IMR-90 (cell line): ENCODE measurements at regions not wholly inside any gene's neighbourhood (a gene's known extent, or its start where the extent isn't known, plus 50 kb on each side); places are given as distances from the start of the nearest gene placed in this dataset.

Experiments used
- ATAC-seq: fragments of 200-7000 bp; cut with Tn5 transposase; 2 replicates; pipeline ENCODE4 v1.9.1; 2020; ENCODE audit warnings: low read depth, mild to moderate bottlenecking, moderate library complexity
- BruUV-seq: library from RNA; stranded (reverse); fragments of 400-500 nt; replicated peaks from 2 replicates; lab custom pipeline; 2021; lab: Mats Ljungman, UMichigan
- CTCF ChIA-PET: fragments of 300-600 bp; formaldehyde crosslinking; extraction: SDS; loops from one replicate; lab custom pipeline; 2021; ENCODE audit warnings: antibody characterized with exemption; lab: Yijun Ruan, JAX
- POLR2A ChIA-PET: fragments of 300-600 bp; sonication (Branson Sonifier 250); formaldehyde crosslinking; loops from one replicate; lab custom pipeline; 2022; ENCODE audit warnings: antibody characterized with exemption; ENCODE audit not compliant: unreplicated experiment; lab: Charles Lee
- DNase-seq: peaks from one replicate; pipeline ENCODE4 v3.0.0; 2013
- H2AFZ ChIP-seq: replicated peaks from 2 replicates; pipeline ENCODE3; 2013; ENCODE audit warnings: low read length, mild to moderate bottlenecking; ENCODE audit not compliant: poor library complexity
- H2AK5ac ChIP-seq: 2 replicates; pipeline ENCODE4 v1.6.1; 2013; ENCODE audit warnings: low read depth, low read length, inconsistent platforms
- H2AK9ac ChIP-seq: replicated peaks from 2 replicates; pipeline ENCODE3; 2013; ENCODE audit warnings: mild to moderate bottlenecking, low read depth, low read length, moderate library complexity; ENCODE audit not compliant: poor library complexity
- H2BK120ac ChIP-seq: 2 replicates; pipeline ENCODE4 v1.6.1; 2013; ENCODE audit warnings: low read depth, low read length, inconsistent platforms
- H2BK15ac ChIP-seq: 3 replicates; pipeline ENCODE4 v1.6.1; 2013; ENCODE audit warnings: low read depth, low read length, inconsistent platforms
- H2BK20ac ChIP-seq: 2 replicates; pipeline ENCODE4 v1.6.1; 2013; ENCODE audit warnings: low read depth, mild to moderate bottlenecking, inconsistent platforms, low read length, moderate library complexity
- H2BK5ac ChIP-seq: 2 replicates; pipeline ENCODE4 v1.6.1; 2013; ENCODE audit warnings: mild to moderate bottlenecking, low read depth, low read length, inconsistent platforms; ENCODE audit not compliant: poor library complexity, severe bottlenecking
- H3K14ac ChIP-seq: replicated peaks from 2 replicates; pipeline ENCODE4 v1.6.1; 2013; ENCODE audit warnings: low read depth, low read length, inconsistent platforms
- H3K18ac ChIP-seq: 2 replicates; pipeline ENCODE4 v1.6.1; 2013; ENCODE audit warnings: low read depth, low read length, control low read depth
- H3K23ac ChIP-seq: 2 replicates; pipeline ENCODE4 v1.6.1; 2013; ENCODE audit warnings: low read depth, low read length, inconsistent platforms
- H3K27ac ChIP-seq: 2 replicates; pipeline ENCODE4 v1.5.1; 2013; ENCODE audit warnings: mild to moderate bottlenecking, control low read depth, low read length; ENCODE audit not compliant: insufficient read depth
- H3K27me3 ChIP-seq: 2 replicates; pipeline ENCODE4 v1.6.1; 2013; ENCODE audit warnings: low read length; ENCODE audit not compliant: control insufficient read depth, insufficient read depth
- H3K36me3 ChIP-seq: 2 replicates; pipeline ENCODE4 v1.6.1; 2013; ENCODE audit warnings: low read length, mixed read lengths; ENCODE audit not compliant: control insufficient read depth, insufficient read depth
- H3K4ac ChIP-seq: 2 replicates; pipeline ENCODE4 v1.6.1; 2013; ENCODE audit warnings: low read depth, low read length, inconsistent platforms
- H3K4me1 ChIP-seq: 2 replicates; pipeline ENCODE4 v1.6.1; 2013; ENCODE audit warnings: low read length, mixed read lengths; ENCODE audit not compliant: control insufficient read depth, insufficient read depth
- H3K4me2 ChIP-seq: 2 replicates; pipeline ENCODE4 v1.6.1; 2013; ENCODE audit warnings: low read depth, mild to moderate bottlenecking, control low read depth, low read length, moderate library complexity
- H3K4me3 ChIP-seq: 2 replicates; pipeline ENCODE4 v1.5.1; 2013; ENCODE audit warnings: low read depth, mild to moderate bottlenecking, control low read depth, low read length, moderate library complexity; ENCODE audit not compliant: insufficient read depth
- H3K56ac ChIP-seq: 2 replicates; pipeline ENCODE4 v1.6.1; 2013; ENCODE audit warnings: low read length, inconsistent platforms; ENCODE audit not compliant: insufficient read depth; ENCODE audit errors: extremely low read depth
- H3K79me1 ChIP-seq, 2 experiments: 2 replicates each; pipeline ENCODE4 v1.6.1; 2013; ENCODE audit warnings: low read length in 2 of 2, inconsistent platforms in 1 of 2, low read depth in 1 of 2
- H3K9ac ChIP-seq: 2 replicates; pipeline ENCODE4 v1.6.1; 2013; ENCODE audit warnings: low read depth, low read length, control low read depth
- H3K9me1 ChIP-seq: 2 replicates; pipeline ENCODE4 v1.6.1; 2013; ENCODE audit warnings: low read length, inconsistent platforms; ENCODE audit not compliant: insufficient read depth
- H3K9me3 ChIP-seq: 2 replicates; pipeline ENCODE4 v1.6.1; 2013; ENCODE audit warnings: low read length; ENCODE audit not compliant: control insufficient read depth, insufficient read depth
- H4K20me1 ChIP-seq: 2 replicates; pipeline ENCODE4 v1.6.1; 2013; ENCODE audit warnings: low read length, inconsistent platforms; ENCODE audit not compliant: insufficient read depth
- H4K5ac ChIP-seq: 2 replicates; pipeline ENCODE4 v1.6.1; 2013; ENCODE audit warnings: mild to moderate bottlenecking, low read depth, low read length, control low read depth
- H4K8ac ChIP-seq, 2 experiments: 2 replicates each; pipeline ENCODE4 v1.6.1; 2013; ENCODE audit warnings: low read depth in 2 of 2, low read length in 2 of 2, control low read depth in 1 of 2, inconsistent platforms in 1 of 2
- H4K91ac ChIP-seq: 2 replicates; pipeline ENCODE4 v1.6.1; 2013; ENCODE audit warnings: low read depth, low read length, inconsistent platforms; ENCODE audit not compliant: insufficient read depth
- CHD1 ChIP-seq: IDR thresholded peaks from 2 replicates; pipeline ENCODE4 v1.6.1; 2012; ENCODE audit warnings: low read depth, low read length, improper control_type of control experiment
- ELK1 ChIP-seq: fragments of 150-350 bp; IDR thresholded peaks from 2 replicates; pipeline ENCODE4 v1.6.1; 2016; ENCODE audit warnings: low read depth, mild to moderate bottlenecking, low read length, moderate library complexity, borderline replicate concordance
- FOS ChIP-seq: fragments of 150-350 bp; IDR thresholded peaks from 2 replicates; pipeline ENCODE4 v1.6.1; 2016; ENCODE audit warnings: low read depth, low read length
- MAZ ChIP-seq: IDR thresholded peaks from 2 replicates; pipeline ENCODE4 v1.6.1; 2012; ENCODE audit warnings: low read depth, mild to moderate bottlenecking, low read length, improper control_type of control experiment, moderate library complexity, borderline replicate concordance
- MXI1 ChIP-seq: IDR thresholded peaks from 2 replicates; pipeline ENCODE4 v1.6.1; 2012; ENCODE audit warnings: low read depth, mild to moderate bottlenecking, low read length, moderate library complexity, borderline replicate concordance
- NFE2L2 ChIP-seq: fragments of 150-350 bp; IDR thresholded peaks from 2 replicates; pipeline ENCODE4 v1.6.1; 2016; ENCODE audit warnings: low read depth, mild to moderate bottlenecking, low read length
- POLR2A ChIP-seq: IDR thresholded peaks from 2 replicates; pipeline ENCODE4 v1.6.1; 2012; ENCODE audit warnings: mild to moderate bottlenecking, low read depth, low read length
- RAD21 ChIP-seq: IDR thresholded peaks from 2 replicates; pipeline ENCODE4 v1.6.1; 2012; ENCODE audit warnings: low read length, improper control_type of control experiment
- RFX5 ChIP-seq: IDR thresholded peaks from 2 replicates; pipeline ENCODE4 v1.8.0; 2012; ENCODE audit warnings: low read depth, mild to moderate bottlenecking, low read length, moderate library complexity
- SMC3 ChIP-seq: fragments of 150-350 bp; IDR thresholded peaks from 2 replicates; pipeline ENCODE4 v1.6.1; 2016; ENCODE audit warnings: low read depth, mild to moderate bottlenecking, antibody characterized with exemption, low read length, moderate library complexity
- WGBS, 2 experiments: methylation state at CpG; one replicate each; pipeline versions ENCODE4 v1.1.5 to v1.1.7; 2013; ENCODE audit warnings: missing lambda C conversion rate in 2 of 2; ENCODE audit not compliant: insufficient read length in 1 of 2; ENCODE audit errors: extremely low coverage in 2 of 2; 5-methylcytosine and 5-hydroxymethylcytosine counted together
- dilution Hi-C: fragments of 300-500 bp; cut with HindIII; formaldehyde crosslinking; loops from one replicate; pipeline ENCODE4 v1.14.3; 2018; ENCODE audit warnings: low sequenced_read_pairs; ENCODE audit not compliant: unreplicated experiment
- in situ Hi-C: fragments of 300-500 bp; cut with MboI; formaldehyde crosslinking; loops from 3 replicates; pipeline ENCODE4 v1.14.3; 2019; ENCODE audit warnings: low sequenced_read_pairs, inconsistent platforms, mixed read lengths
- intact Hi-C: fragments of 100-400 bp; cut with micrococcal nuclease; formaldehyde crosslinking; loops from 2 replicates; pipeline ENCODE4 v1.10.0; 2022
- TF ChIP-seq, protein P1 (sequence below): conservative IDR thresholded peaks from 2 replicates; pipeline ENCODE4 v1.5.1; 2012; ENCODE audit warnings: mild to moderate bottlenecking, low read depth, low read length, improper control_type of control experiment
- TF ChIP-seq, protein P2 (sequence below): fragments of 150-350 bp; IDR thresholded peaks from 2 replicates; pipeline ENCODE4 v1.6.1; 2017; ENCODE audit warnings: mild to moderate bottlenecking, antibody characterized with exemption, low read length, low read depth

GRCh38 chr1:184882957-184883815 is 91.1 kb downstream of the NIBAN1 start:
- Histone ChIP-seq H3K4me2 (no peak overlapping the region), H3K4ac (no peak overlapping the region), H3K27me3 (no peaks in the 10 kb centered on the region), H2BK120ac (no peak overlapping the region), H3K9me1 (peaks cover 10% of the 10 kb centered on the region; the same call in 1 of the 2 replicates), H2BK5ac (no peak overlapping the region), H3K79me1 (peaks cover 0 to 15% of the 10 kb centered on the region in 2 experiments; a peak in 1 of 4 replicates), H2AFZ (no peak overlapping the region), H3K56ac (no peak overlapping the region), H2AK5ac (no peak overlapping the region), H4K20me1 (no peaks in the 10 kb centered on the region), H3K36me3 (no peaks in the 10 kb centered on the region), H2BK15ac (no peak overlapping the region), H3K4me1 (no peaks in the 10 kb centered on the region), H3K9ac (no peak overlapping the region), H4K8ac (no peak overlapping the region; a peak in 1 of 4 replicates), H4K91ac (no peak overlapping the region), H3K9me3 (no peaks in the 10 kb centered on the region), H2BK20ac (no peak overlapping the region), H3K18ac (no peak overlapping the region), H3K27ac (no peak overlapping the region), H3K23ac (no peak overlapping the region), H2AK9ac (no peak overlapping the region), H3K4me3 (no peak overlapping the region), H3K14ac (no peak overlapping the region), H4K5ac (no peak overlapping the region)
- no peak for DNase-seq
- no CpG with 5 or more reads among the region's 10 CpGs for WGBS, 2 experiments
- CTCF ChIA-PET = no interaction called here
- dilution Hi-C loops = no loop called here
- no peak for TF ChIP-seq NFE2L2
- TF ChIP-seq SMC3 = no peak
- TF ChIP-seq MXI1 = no peak
- TF ChIP-seq ELK1 = no peak
- TF ChIP-seq, protein P1, sequence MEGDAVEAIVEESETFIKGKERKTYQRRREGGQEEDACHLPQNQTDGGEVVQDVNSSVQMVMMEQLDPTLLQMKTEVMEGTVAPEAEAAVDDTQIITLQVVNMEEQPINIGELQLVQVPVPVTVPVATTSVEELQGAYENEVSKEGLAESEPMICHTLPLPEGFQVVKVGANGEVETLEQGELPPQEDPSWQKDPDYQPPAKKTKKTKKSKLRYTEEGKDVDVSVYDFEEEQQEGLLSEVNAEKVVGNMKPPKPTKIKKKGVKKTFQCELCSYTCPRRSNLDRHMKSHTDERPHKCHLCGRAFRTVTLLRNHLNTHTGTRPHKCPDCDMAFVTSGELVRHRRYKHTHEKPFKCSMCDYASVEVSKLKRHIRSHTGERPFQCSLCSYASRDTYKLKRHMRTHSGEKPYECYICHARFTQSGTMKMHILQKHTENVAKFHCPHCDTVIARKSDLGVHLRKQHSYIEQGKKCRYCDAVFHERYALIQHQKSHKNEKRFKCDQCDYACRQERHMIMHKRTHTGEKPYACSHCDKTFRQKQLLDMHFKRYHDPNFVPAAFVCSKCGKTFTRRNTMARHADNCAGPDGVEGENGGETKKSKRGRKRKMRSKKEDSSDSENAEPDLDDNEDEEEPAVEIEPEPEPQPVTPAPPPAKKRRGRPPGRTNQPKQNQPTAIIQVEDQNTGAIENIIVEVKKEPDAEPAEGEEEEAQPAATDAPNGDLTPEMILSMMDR = no peak
- TF ChIP-seq, protein P2, sequence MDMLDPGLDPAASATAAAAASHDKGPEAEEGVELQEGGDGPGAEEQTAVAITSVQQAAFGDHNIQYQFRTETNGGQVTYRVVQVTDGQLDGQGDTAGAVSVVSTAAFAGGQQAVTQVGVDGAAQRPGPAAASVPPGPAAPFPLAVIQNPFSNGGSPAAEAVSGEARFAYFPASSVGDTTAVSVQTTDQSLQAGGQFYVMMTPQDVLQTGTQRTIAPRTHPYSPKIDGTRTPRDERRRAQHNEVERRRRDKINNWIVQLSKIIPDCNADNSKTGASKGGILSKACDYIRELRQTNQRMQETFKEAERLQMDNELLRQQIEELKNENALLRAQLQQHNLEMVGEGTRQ = no peak
- TF ChIP-seq MAZ = no peak
- no peak for TF ChIP-seq RFX5
- no peak for TF ChIP-seq RAD21
- no peak for TF ChIP-seq POLR2A
- TF ChIP-seq FOS = no peak
- TF ChIP-seq CHD1 = no peak
- ATAC-seq = no peak
- POLR2A ChIA-PET = no interaction called here
- BruUV-seq = no TSS peak
- in situ Hi-C loops = no loop called here
- intact Hi-C loops = no loop called here
